Neuron (in vitro differentiated cells): ENCODE measurements at regions not wholly inside any gene's neighbourhood (a gene's known extent, or its start where the extent isn't known, plus 50 kb on each side); places are given as distances from the start of the nearest gene placed in this dataset.

Source experiments
- H2AFZ ChIP-seq: one replicate; pipeline ENCODE4 v1.6.1; 2013; ENCODE audit warnings: low read depth, mild to moderate bottlenecking, inconsistent platforms, low read length, moderate library complexity
- H3K27me3 ChIP-seq: one replicate; pipeline ENCODE4 v1.6.1; 2013; ENCODE audit warnings: low read length; ENCODE audit not compliant: insufficient read depth
- H3K36me3 ChIP-seq: one replicate; pipeline ENCODE4 v1.6.1; 2013; ENCODE audit warnings: low read length; ENCODE audit not compliant: insufficient read depth
- H3K4me1 ChIP-seq: one replicate; pipeline ENCODE4 v1.6.1; 2013; ENCODE audit warnings: low read length; ENCODE audit not compliant: insufficient read depth
- H3K4me3 ChIP-seq: 2 replicates; pipeline ENCODE4 v1.5.1; 2013; ENCODE audit warnings: mild to moderate bottlenecking, low read length, moderate library complexity
- H3K9me3 ChIP-seq: one replicate; pipeline ENCODE4 v1.6.1; 2013; ENCODE audit warnings: low read length

GRCh38 chr1:204736836-204737235 lies 51.3 kb upstream of the LRRN2 start:
- Histone ChIP-seq H3K36me3 (no peaks in the 10 kb centered on the region), H3K4me1 (no peaks in the 10 kb centered on the region), H3K4me3 (no peak overlapping the region), H3K9me3 (no peaks in the 10 kb centered on the region), H2AFZ (no peak overlapping the region), H3K27me3 (peaks cover 6% of the 10 kb centered on the region)

GRCh38 chr1:204738506-204738905 lies 53.0 kb upstream of the LRRN2 start:
- Histone ChIP-seq H2AFZ (no peak overlapping the region), H3K9me3 (no peaks in the 10 kb centered on the region), H3K36me3 (no peaks in the 10 kb centered on the region), H3K27me3 (peaks cover 3% of the 10 kb centered on the region), H3K4me1 (no peaks in the 10 kb centered on the region), H3K4me3 (no peak overlapping the region)

DNA sequence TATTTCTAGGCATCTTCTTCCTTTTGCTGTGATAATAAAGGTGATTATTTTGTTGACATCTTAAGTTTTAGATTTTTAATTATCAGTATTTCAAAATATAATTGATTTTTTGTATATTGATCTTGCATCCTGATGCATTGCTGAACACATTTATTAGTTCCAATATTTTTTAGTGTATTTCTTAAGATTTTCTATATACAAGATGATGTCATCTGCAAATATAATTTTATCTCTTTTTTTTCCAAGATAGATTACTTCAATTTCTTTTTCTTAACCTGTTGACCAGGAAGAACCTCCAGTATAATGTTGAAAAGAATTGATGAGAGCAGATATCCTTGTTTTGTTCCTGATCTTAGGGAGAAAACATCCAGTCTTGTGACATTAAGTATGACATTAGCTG lies 54.8 kb upstream of the LRRN2 start:
- H3K9me3 ChIP-seq = no peaks in the 10 kb centered on the region
- no peak overlapping the region for H3K4me3 ChIP-seq
- no peaks in the 10 kb centered on the region for H3K36me3 ChIP-seq
- no peak overlapping the region for H2AFZ ChIP-seq
- no peaks in the 10 kb centered on the region for H3K4me1 ChIP-seq
- peaks cover 3% of the 10 kb centered on the region for H3K27me3 ChIP-seq

DNA sequence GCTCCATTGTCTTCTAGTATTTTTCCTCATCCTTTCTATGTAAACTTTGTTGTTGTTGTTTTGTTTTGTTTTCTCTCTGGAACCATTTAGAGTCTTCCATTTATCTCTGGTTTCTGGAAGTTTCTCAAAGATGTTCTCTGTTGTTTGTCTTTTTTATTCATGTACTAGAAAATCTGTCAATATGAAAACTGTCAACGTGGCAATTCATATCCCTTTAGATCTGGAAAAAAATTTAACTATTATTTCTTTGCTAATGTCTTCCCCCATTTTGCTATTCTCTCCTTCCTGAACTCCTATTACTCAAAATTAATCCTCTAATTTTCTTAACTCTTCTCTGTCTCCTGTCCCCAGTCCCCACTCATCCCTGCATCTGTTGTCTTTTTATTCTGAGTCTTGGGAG lies 55.9 kb upstream of the LRRN2 start:
- Histone ChIP-seq H3K27me3 (peaks cover 3% of the 10 kb centered on the region), H2AFZ (no peak overlapping the region), H3K36me3 (no peaks in the 10 kb centered on the region), H3K9me3 (no peaks in the 10 kb centered on the region), H3K4me1 (no peaks in the 10 kb centered on the region), H3K4me3 (no peak overlapping the region)

DNA sequence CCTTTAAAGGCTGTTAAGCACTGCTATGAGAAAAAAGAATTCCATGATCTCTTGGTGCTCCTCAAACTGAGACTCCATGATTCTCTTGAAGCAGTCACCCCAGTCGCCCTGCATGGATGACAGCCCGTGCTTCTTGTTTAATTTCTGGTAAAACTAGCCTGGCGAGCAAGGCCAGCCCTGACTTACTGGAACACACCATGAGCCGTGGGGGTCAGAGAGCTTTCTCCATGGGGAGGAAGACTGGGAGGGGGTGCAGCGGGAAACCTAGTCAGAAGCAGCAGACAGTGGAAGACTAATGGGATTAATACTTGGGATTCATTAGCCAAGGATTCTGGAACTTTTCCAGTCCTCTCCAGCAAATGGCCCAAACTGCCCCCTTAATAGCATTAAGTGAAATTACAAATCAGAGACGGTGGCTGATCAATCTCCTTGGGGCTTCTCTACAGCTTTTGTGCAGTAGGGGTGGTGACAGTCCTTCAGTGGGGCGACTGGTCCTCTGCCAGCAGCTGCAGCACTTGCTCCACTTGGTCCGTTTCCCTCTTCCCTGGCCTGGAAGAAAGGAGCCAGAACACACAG lies 57.2 kb upstream of the LRRN2 start:
- Histone ChIP-seq H2AFZ (no peak overlapping the region), H3K4me1 (no peaks in the 10 kb centered on the region), H3K4me3 (no peak overlapping the region), H3K9me3 (no peaks in the 10 kb centered on the region), H3K27me3 (peaks cover 3% of the 10 kb centered on the region), H3K36me3 (no peaks in the 10 kb centered on the region)

DNA sequence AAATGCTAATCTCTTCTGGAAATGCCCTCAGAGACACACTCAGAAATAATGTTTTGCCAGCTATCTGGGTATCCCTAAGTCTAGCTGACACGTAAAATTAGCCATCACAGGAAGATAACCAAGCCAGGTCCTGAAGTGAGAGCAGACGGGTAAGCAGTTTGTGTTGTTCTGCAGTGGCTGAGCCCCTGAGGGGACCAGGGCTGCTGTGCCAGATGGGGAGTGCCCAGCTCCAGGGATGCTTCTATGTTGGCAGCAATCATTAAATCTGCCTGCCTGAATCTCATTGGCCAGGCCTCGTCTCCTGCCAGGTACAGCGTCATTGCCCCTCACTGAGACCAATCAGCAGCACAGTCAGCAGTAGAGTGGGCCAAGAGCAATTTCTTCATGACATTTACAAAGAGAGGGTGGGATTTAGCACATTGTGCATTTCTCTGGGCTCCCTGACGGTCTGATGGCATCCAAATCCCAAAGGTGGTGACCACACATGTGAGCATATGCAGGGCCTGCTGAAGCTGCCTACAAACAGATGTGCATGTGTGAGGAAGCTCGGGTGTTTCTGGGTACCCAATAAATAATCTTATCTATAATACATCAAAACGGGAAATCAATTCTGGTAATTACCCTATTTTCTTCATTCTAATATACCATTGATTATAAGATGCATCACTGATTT lies 58.7 kb upstream of the LRRN2 start:
- Histone ChIP-seq H3K4me3 (no peak overlapping the region), H3K4me1 (no peaks in the 10 kb centered on the region), H3K9me3 (no peaks in the 10 kb centered on the region), H3K27me3 (peaks cover 3% of the 10 kb centered on the region), H3K36me3 (no peaks in the 10 kb centered on the region), H2AFZ (no peak overlapping the region)

- H3K36me3 ChIP-seq = no peaks in the 10 kb centered on the region
- H2AFZ ChIP-seq = no peak overlapping the region
- H3K27me3 ChIP-seq = no peaks in the 10 kb centered on the region
- no peaks in the 10 kb centered on the region for H3K4me1 ChIP-seq
- no peak overlapping the region for H3K4me3 ChIP-seq
- no peaks in the 10 kb centered on the region for H3K9me3 ChIP-seq
Measured at GRCh38 chr1:204746838-204747442, 61.4 kb upstream of the LRRN2 start.

GRCh38 chr1:204751480-204751879 lies 65.9 kb upstream of the LRRN2 start:
- H3K27me3 ChIP-seq = no peaks in the 10 kb centered on the region
- no peak overlapping the region for H2AFZ ChIP-seq
- H3K4me3 ChIP-seq = no peak overlapping the region
- H3K36me3 ChIP-seq = no peaks in the 10 kb centered on the region
- no peaks in the 10 kb centered on the region for H3K9me3 ChIP-seq
- H3K4me1 ChIP-seq = no peaks in the 10 kb centered on the region

DNA sequence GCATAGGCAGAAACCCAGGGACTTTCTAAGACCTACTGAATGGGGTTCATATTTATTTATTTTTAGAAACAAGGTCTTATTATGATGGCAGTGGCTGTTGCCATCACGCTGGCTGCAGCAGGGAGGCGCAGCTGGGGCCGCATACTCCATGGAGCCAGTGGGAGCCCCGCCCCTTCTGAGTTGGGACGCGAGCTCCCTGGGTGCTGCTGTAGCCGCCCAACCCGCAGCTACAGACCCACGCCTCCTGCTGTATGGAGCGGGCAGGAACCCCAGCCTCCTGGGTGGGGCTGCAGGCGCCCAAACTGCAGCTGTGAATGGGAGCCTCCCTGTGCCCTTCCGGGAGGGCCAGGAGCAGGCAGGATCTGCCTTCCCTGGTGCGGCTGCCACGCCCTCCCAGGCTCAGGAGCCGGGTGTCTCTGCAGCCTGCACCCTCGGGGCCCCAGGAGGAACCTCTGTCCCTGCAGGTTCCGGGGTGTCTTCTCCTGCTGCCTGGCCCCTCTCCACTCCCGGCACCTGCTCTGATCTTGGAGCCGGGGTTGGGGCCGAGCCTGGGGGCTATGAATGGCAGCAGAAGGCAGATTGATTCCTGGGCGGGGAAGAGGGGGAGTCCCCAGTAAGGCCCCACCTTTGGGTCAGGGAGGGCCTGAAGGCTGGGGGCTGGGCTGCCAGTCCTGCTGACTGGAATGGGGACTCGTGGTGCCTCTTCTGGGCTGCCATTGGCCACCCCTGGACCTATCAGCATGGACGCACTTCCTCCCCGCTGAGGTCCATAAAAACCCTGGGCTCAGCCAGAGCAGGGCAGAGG lies 66.5 kb upstream of the LRRN2 start:
- H3K27me3 ChIP-seq = no peaks in the 10 kb centered on the region

GRCh38 chr1:204752688-204753040 lies 67.1 kb upstream of the LRRN2 start:
- H2AFZ ChIP-seq = no peak overlapping the region
- no peaks in the 10 kb centered on the region for H3K27me3 ChIP-seq
- H3K4me1 ChIP-seq = no peaks in the 10 kb centered on the region
- no peaks in the 10 kb centered on the region for H3K36me3 ChIP-seq
- H3K9me3 ChIP-seq = no peaks in the 10 kb centered on the region
- H3K4me3 ChIP-seq = no peak overlapping the region

More for the DNA sequence above, 66.5 kb upstream of the LRRN2 start:
- Histone ChIP-seq H3K4me1 (no peaks in the 10 kb centered on the region), H3K36me3 (no peaks in the 10 kb centered on the region), H3K9me3 (no peaks in the 10 kb centered on the region), H3K4me3 (no peak overlapping the region), H2AFZ (no peak overlapping the region)

DNA sequence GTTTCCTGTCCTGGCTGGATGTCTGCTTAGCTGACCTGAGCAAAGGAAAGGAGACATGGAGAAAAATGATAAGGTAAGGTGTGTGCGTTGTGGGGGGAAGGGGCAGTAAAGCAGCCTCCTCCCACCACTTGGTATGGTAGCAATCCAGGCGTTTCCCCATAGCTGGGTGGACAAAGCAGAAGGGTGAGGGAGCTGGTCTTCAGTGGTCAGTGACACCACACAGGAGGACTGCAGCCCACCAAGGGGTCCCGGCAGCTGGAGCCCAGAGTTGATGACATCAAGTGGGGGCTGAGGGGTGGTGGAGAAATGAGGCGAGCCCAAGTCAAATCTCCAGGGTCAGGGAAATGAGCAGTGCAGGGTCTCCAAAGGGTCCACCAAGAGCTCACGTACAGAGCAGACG lies 69.3 kb upstream of the LRRN2 start:
- Histone ChIP-seq H3K4me1 (no peaks in the 10 kb centered on the region), H3K27me3 (no peaks in the 10 kb centered on the region), H2AFZ (no peak overlapping the region), H3K4me3 (no peak overlapping the region), H3K9me3 (no peaks in the 10 kb centered on the region), H3K36me3 (no peaks in the 10 kb centered on the region)

DNA sequence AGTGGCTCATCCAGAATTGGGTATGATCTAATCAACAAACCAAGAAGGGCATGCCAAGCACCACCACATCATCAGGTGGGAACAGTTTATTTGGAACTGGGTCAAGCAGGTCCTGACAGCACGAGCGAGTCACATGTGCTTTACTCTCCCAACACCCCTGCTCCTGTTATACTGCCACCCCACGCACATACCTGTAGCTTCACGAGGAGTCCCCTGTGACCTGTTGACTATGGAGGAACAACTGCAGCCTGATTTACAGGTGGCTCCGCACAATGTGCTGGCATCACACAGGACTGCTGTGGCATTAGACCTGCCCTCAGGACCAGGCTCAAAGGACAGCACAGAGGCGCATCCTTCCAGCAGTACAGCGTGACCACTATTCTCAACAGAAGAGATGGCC lies 70.8 kb upstream of the LRRN2 start:
- no peaks in the 10 kb centered on the region for H3K36me3 ChIP-seq
- no peak overlapping the region for H3K4me3 ChIP-seq
- H3K27me3 ChIP-seq = no peaks in the 10 kb centered on the region
- H3K4me1 ChIP-seq = no peaks in the 10 kb centered on the region
- H3K9me3 ChIP-seq = no peaks in the 10 kb centered on the region
- no peak overlapping the region for H2AFZ ChIP-seq

DNA sequence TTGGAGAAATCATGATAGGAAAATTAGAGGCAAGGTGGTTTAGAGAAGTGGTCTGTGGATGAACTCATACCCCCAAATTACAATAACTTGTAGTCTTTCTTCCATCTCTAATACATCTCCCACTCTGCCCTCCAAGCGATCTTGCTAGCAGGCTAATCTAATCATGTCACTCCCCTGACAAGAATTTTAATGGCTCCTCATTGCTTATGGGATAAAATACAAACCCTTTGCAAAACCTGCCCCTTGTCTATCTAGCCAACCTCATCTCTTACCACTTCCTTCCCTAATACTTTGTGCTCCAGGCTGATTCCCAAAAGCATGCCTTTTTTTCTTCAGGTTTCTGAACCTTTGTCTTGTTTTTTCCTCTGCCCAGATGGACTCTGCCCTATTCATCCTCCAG lies 71.3 kb upstream of the LRRN2 start:
- H3K36me3 ChIP-seq = no peaks in the 10 kb centered on the region
- no peaks in the 10 kb centered on the region for H3K9me3 ChIP-seq
- no peak overlapping the region for H2AFZ ChIP-seq
- no peaks in the 10 kb centered on the region for H3K4me1 ChIP-seq
- H3K4me3 ChIP-seq = no peak overlapping the region
- no peaks in the 10 kb centered on the region for H3K27me3 ChIP-seq
